CD4-positive, alpha-beta T cell treated with Interleukin-15 for 1 hour (primary cell): ENCODE measurements at regions not wholly inside any gene's neighbourhood (a gene's known extent, or its start where the extent isn't known, plus 50 kb on each side); places are given as distances from the start of the nearest gene placed in this dataset.

Source experiments
- DNase-seq: peaks from one replicate; pipeline ENCODE4 v3.0.0-alpha.2; 2020

DNA sequence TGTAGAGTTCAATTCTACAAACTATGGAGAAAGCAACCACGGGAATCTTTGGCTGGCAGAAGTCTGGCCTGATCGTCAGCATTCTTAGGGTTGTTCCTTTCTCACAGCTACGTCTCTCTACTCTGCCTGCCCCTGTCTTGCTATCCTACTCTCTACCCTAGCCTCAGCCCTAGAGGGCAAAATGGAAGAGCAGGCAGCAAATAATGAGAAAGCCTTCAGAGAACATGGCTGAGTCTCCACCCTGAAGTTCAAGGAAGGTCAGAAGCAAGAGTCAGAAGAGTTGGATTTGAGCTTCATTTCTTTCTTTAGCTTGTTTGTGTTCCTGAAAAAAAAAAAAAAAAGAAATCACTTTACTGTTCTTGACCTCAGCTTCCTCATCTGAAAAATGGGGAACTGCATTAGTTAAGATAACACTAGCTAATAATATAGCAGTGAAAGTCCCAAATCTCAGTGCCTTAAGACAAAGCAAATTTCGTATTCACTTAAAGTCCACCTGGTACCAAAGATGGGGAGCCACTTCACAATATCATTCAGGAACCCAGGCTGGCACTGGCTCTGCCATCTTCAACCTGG, 50.2 kb upstream of the CCND2 start:
- no peak for DNase-seq

DNA sequence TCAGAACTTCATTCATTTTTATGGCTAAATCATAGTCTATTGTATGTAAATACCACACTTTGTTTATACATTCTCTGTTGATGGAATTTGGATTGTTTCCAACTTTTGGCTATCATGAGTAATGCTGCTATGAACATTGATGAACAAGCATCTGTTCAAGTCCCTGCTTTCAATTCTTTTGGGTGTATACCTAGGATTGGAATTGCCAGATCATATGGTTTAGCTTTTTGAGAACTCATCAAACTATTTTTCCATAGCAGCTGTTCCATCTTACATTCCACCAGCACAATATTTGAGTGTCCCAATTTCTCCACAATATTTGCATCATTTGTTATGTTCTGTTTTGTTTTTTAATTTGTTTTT, 52.3 kb upstream of the CCND2 start:
- DNase-seq, result no peak

DNA sequence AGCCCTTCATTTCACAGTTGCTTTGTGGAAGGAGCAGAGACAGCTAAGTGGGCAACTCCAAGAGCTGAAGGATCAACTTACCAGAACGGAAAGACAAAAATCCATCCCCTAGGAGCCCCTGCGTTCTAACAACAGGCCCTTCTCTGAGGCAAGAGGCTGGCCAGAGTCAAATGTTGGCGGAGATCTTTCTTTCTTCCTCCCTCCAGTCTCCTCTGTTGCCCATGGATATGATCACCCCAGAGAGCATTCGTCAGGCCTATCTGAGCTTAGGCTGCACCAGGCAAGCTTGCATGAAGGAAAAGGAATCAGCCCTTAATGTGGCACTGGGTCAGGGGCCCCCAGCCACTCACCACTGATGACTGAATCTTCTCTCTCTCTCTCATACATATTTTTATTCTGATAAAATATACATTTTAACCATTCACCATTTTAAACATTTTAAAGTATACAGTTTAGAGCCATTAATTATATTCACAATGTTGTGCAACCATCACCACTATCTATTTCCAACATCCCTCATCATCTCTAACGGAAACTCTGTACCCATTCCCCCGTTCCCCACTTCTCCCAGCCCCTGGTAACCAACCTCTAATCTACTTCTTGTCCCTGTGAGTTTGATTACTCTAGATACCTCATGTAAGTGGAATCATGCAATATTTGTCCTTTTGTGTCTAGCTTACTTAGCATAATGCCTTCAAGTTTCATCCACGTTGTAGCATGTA, 52.9 kb upstream of the CCND2 start:
- DNase-seq, result no peak

DNA sequence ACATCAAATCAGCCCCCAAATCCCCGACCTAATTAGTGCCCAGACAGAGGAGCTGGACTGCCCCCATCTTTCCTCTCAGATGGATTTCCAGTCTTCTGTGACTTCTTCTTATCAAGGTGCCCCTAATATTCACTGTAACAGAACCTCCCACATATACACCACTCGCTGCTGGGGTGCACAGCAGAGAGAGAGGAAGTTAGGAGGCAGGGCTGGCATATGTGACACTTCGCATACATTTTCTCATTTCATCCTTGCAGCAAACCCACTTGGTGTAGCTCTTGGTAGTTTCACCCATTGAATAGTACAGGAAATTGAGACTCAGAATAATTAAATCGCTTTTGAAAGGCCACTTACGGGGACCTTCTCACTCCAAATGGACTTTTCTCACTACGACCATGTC, 56.5 kb upstream of the CCND2 start:
- DNase-seq, result no peak

DNA sequence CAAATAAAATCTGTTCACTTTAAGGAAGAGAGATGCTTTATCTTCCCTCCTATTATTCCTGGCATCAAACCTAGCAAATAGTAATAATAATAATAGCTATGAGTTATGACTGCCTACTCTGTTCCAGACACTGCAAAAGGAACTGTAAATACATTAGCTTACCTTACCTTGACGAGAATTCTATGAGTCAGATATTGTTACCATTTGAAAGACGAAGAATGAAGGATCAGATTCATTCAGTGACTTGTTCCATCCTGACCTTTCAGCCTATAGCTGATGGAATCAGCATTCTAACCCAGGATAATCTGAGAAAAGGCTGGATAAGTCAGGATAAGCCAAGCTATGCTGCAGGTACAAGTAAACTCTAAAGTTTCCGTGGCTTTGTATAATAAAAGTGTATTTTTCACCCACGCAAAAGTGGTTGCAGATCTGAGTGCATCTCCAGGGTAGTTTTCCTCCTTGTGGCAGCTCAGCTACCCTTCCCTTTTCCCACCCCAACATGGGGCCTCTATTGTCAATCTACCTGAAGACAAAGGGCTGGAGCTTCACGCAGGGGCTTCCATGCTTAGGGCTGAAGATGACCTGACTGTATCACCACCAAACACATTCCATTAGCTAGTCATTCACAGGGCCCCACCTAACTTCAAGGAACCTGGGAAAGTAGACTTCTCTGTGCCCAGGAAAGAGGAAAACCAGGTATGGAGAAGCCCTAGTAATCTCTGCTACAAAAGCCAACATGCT, 57.2 kb upstream of the CCND2 start:
- no peak for DNase-seq

DNA sequence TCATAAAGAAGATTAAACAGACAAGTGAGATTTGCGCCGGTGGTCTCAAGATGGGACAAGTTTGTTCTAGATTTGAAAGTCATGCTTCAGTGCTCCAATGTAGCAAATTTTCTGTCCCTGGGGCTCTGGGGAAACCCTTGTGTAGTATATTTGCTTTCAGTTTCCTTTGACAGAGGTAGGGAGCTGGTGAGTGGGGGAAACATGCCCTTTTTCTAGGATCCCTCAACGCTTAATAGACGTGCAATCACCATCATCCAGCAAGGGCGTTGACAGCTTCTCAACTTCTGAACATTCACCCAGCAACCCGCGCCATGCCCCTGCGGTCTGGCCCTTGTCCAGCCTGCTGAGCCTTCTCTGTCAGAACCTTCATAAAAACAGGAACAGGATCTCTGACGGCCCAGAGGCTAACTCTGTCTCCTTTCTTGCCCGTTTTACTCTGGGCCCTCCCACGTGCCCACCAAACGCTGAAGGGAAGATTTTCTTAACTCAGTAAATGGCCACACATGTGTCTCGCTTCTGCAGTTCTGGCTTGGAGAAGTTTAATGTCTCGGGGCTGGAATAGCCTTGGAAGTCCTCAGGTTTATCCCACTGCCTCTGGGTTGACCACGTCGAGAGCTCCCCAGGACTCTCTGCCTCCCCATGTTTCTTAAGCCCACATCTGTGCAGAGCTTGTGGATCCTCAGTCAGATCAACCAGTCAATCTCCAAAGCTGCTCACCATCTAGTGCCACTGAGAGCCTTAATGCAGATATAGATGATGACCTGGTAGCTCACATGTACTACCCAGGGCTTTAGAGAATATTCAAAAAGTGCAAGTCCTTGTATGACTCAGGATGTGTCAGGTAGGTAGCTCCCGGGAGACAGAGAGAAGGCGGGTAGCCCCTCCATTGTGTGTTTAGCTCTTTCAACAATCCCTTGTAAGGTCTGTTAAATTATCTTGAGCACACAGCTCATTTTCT, 58.1 kb upstream of the CCND2 start:
- peak; percentile 81 for DNase-seq

DNA sequence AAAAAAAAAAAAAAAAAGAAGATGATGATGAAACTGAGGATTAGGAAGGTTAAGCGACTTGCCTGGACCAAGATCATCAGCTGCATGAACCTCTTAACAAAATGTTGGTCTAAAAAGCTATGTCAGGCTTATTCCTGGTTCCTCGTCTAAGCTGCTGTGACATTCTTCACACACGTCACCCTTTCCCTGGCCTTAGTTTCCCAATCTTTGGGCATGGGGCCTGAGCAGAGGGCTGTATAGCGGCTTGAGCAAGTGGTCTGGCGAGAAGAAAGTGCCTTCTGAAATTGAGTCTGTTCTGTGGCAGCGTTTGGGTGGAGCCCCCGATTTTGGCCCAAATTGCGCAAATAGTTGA, 58.7 kb upstream of the CCND2 start:
- no peak for DNase-seq

DNA sequence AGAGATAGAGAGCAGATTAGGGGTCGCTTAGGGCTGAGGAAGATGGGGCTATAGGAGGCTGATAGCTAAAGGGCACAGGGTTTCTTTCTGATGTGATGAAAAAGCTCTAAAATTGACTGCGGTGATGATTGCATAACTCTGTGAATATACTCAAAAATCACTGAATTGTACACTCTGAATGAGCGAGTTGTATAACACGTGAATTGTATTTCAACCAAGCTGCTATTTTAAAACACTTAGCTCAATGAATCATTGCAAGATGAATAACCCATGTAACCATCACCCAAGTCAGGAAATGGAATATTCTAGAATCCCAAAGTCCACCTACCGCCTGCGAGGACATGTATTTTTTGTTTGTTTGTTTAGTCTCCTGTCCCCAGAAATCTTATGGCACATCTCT, 60.1 kb upstream of the CCND2 start:
- DNase-seq, result no peak

DNA sequence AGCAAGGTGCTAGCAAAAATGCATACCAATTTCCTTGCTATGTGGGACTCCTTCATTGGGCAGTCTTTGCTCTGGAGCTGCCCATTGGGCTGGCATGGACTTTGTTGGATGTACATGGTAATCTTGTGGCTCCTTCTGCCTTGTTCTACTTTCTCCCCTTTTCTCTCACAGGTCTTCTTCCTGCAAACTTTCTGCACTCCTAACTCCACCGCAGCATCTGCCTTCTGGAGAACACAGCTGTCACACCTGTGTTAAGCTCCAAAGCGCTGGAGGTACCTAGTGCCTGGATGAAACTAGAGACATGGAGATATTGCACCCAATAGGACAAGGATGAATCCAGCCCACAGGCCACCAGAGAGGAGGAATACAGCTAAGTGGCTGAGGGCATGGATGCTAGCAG, 60.7 kb upstream of the CCND2 start:
- DNase-seq, result no peak

DNA sequence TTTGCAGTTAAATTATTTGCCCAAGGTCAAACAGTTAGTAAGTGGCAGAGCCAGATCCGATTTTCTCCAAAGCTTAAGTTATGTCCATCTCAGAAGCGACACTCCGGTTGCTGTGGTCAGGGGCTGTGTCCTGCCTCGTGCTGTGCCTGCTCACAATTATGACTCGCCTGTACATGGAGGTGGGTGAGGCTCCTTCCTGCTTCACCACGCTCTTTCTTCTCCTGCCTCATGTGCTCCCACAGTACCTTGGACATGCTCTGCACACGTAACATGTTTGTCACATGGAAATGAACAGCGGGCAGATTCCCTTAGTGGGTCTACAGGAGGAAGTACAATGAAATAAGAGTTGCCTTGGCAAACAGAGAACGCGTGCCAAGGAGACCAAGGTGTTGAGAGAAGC, 62.2 kb upstream of the CCND2 start:
- no peak for DNase-seq

DNA sequence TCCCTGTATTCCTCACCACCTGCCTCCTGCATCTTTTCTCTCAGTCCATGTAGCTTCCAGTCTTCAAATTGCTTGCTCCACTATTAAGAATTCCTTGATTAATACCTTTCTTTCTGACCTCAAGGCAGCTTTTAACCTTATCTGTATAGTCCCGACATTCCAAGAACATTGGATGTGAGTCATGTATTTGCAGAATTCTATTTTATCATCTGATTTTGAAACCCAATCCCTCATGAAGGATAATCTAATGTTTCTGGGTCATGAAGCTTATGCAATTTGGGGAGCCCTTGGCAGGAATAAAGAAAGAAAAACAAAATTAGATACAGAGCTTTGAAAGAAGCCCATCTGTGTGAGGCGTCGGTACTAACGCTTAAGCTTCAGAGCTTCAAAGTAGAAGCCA, 63.4 kb upstream of the CCND2 start:
- no peak for DNase-seq

DNA sequence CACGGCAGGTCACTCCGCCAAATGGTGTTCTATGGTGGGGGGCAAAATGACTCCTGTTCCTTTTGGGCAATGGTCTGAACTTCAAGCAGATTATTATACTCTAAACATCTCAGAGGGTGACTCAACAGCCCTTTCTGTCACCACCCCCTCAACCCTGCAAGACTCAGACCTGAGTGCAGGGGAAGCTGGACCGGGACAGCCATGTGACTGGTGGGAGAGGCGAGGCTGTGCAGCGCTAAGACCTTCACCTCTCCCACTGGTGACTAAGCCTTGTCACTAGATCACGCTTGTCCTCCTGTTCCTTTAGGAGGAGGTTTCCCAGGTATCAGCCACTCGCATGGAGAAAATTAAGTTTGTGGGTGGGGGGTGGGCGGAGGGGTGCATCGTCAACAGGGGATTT, 67.1 kb upstream of the CCND2 start:
- no peak for DNase-seq

DNA sequence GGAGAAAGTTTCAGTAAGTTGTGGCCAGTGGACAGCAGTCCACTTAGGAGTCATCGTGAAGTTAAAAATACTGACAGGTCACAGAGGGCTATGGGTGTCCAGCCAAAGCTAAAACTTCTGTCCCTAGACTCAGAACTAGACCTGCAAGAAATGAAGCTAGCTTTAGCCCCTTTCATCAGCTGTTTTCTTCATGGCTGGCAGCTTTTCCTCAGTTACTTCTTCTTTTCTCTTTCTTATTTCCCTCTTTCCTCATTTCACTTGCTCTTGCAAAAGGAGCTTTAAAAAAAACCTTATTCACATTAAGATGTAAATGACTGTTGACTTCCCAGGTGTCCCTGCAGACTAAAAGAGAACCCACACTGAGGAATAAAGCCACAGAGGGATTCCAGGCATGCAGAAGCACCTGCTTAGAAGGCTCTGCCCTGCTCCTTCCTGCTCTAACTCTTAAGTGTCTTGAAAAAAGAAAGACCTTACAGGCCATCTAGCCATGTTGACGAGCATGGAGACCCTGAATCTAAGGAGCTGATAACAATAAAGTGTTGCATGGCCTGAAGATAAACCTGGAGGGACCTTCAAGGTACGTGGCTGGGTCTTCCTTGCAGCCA, 69.7 kb upstream of the CCND2 start:
- DNase-seq, result no peak

DNA sequence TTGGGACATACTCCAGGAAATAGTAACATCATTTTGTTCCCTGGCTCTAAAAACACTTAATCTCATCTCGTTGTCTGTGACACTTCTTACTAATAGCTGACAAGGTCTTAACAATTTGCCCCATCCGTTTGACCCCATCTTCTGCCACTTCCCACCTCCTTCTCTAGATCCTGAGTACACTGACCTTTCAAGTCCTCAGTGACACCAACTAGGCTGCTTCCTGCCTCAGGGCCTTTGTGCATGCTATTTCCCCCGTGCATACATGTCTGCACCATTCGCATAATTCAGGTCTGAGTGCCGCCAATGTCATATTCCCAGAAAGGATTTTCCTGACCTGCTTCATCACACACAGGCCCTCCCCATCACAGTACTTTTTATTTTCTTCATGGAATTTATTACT, 70.6 kb upstream of the CCND2 start:
- no peak for DNase-seq

DNA sequence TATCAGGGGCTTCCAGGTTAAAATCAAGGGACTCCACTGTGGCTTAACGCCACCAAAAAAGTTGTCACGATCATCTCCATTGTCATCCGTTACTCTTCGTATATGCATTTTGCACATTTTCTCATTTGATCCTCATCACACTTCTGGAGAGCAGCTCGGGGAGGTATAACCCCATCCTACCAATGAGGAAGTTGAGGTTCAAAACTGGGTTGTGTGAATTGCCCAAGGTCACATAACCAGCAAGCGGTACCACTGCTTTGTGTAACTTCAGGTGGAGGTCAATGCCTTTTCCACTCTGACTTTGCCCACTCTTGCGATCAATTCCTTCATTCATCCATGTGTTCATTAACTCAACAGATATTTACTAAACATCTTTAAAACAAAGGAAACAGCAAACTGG, 71.1 kb upstream of the CCND2 start:
- no peak for DNase-seq

DNA sequence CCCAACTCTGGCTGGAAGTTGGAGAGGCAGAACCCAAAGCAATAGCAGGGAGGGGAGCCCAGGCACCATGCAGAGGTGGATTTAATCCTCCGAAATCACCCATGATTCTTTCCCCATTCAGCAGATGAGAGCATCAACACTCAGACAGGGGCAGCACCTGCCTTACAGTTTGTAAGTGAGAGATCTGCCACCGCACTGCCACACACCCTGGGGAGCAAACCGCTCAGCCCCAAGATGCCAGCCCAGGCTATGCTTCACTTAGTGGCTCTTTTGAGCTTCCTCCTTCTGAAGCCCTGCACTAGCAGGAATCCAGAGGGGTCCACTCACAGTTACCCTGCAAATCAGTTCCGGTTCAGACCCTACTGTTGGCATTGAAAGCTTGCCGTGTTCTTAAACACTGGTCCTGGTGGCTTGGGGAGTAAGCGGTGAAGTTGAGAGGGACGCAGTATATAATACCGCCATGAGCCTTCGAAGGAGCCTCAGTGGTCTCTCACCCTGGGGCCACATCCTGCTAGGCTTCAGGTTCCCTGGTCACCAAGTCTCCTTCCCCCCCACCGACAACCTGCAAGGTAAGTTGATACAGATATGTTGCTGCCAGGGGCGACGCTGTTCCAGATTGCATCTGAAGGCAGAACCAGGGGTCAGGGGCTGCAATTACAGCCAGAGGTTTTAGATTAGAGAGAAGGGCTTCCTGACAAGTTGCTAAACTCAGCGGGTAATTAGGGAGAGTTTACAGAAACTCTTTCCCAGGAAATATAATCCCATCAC, 72.0 kb upstream of the CCND2 start:
- DNase-seq, result no peak

DNA sequence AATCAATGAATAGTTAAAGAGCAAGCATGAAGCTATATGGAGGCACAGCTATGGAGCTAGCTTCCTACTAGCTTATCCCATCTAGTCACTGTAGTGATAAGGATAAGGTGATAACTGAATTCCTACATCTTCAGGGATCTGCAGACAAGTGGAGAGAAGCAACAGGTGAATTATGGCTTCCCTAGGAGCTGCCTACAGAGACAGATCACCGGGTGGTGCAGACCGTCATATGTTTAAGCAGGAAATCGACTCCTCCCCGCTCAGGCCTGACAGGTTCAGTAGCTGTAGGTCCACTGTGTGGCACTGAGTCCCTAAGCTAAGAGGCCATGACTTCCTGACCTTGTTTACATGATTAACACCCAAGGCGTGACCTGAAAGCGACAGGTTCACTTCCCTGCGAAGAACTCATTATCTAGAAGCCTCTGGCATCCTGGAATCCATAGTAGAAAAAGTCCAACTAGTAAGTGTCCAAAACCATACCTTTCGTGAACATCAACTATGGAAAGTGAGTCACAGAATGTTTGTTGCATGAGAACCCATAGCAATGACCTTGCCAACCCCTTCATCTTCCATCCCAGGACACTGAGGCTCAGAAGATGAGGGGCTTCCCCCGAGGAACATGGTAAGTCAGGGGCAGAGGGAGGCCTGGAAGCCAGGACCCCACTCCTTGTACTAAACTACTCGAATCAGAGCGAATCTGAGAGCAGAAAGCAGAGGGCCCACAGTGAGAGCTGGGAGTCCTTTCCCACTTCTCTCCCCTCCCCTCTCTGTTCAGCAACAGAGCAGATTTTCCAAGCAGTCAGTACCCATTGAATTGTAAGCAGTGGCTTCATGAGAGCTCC, 75.4 kb upstream of the CCND2 start:
- no peak for DNase-seq

DNA sequence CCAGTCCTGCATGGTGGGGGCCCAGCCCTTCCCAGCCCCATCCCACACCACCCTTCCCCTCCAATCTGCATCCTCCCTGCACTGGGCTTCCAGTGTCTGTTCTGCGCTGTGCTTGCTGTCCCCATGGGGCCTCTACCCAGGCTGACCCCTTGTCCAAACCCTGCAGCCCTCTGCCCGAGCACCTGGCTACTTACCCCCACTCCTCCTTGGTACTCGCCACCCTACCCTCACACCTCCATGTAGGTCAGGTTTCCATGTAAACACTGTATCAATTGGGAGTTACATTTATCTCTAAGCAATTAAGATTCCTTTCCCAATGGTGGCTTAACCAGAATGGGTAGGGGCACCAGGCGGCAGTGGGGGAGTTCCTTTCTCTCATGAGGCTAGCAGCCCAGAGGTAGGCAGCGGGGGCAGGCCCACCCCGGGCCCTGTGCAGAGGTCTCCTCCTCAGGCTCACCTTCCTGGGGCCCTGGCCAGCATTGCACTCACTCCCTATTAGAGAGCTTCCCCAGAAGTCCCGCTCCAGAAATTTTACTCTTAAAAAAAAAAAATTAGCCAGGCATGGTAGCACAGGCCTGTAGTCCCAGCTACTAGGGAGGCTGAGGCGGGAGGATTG, 76.6 kb upstream of the CCND2 start:
- DNase-seq, result no peak

DNA sequence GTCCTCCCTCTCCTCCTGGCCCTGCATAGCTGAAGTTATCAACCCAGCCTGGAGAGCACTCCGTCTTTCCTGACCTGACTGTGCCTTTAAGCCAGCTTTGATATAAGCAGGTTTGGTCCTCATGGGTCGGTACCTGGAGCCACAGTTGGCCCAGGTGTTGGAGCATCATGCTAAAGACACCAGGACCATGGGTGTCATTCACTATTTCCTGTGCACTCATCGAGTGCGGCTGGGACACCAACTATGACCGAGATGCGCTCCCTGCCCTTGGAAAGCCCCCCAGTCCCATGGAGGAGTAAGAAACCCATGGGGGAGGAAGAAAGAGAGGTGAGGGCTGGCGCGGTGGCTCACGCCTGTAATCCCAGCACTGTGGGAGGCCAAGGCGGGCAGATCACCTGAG, 78.9 kb upstream of the CCND2 start:
- no peak for DNase-seq

DNA sequence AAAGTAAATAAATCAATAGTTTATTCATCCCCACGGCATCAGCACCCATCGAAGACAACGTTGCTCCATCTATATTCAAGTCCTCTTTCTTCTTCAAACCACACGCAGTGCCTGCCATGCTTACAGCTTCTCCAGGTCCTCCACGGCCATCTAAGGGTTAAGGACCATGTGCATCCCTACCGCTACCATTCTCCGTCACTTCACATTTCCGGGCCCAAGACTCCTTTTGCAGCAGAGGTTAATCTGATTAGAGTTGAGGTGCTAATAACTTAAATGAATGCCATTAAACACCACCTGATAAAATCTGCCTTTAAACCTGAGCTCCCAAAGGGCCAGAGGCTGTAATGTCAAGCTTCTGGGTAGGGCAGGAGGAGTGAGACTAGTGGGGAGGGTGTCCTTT, 79.7 kb upstream of the CCND2 start:
- DNase-seq, result no peak

DNA sequence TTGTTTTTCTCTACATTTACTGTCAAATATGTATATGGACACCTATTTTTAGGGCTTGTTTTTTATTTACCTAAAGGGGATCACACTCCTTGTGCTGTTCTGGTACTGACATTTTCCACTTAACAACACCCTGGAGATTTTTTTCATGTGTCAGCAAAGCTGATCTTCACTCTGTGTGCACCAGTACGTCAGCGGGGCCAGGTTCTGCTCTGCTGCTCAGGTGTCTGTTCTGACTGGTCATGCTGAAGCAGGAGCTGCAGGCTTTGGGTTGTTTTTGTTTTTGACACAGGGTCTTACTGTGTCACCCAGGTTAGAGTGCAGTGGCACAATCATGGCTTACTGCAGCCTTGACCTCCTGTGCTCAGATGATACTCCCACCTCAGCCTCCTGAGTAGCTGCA, 81.9 kb upstream of the CCND2 start:
- no peak for DNase-seq
